Esophagus squamous epithelium (tissue), 4 donors: ENCODE measurements at regions not wholly inside any gene's neighbourhood (a gene's known extent, or its start where the extent isn't known, plus 50 kb on each side); places are given as distances from the start of the nearest gene placed in this dataset.

Experiments used
- CTCF ChIP-seq, 6 experiments: fragments of 450-650 bp in 4 of 6; fragments of 200-600 bp in 2 of 6; sonication (generic) in 2 of 6; IDR thresholded peaks; one replicate each; pipeline ENCODE4 v1.5.1; 2016 to 2019; ENCODE audit warnings: antibody characterized with exemption in 6 of 6, mild to moderate bottlenecking in 4 of 6, moderate library complexity in 4 of 6
- POLR2A ChIP-seq, 4 donors: fragments of 450-650 bp; IDR thresholded peaks; one replicate each; pipeline ENCODE4 v1.6.1; 2017; ENCODE audit warnings: antibody characterized with exemption in 4 of 4, mild to moderate bottlenecking in 4 of 4, moderate library complexity in 3 of 4

GRCh38 chr2:145090841-145091761 is 571.2 kb upstream of the ZEB2 start:
- TF ChIP-seq CTCF (IDR thresholded peaks at IDR 0.05) = no peak
- TF ChIP-seq POLR2A (IDR thresholded peaks at IDR 0.05) = no peak
